HS-5 (cell line): ENCODE measurements at regions not wholly inside any gene's neighbourhood (a gene's known extent, or its start where the extent isn't known, plus 50 kb on each side); places are given as distances from the start of the nearest gene placed in this dataset.
"Not testable (repeated sequence)": the region's sequence is repeated elsewhere in the genome, so short reads cannot be mapped to it uniquely, and the experiment has no call there.

Experiments used
- DNase-seq: peaks from one replicate; pipeline ENCODE4 v3.0.0-alpha.2; 2012; ENCODE audit warnings: low read depth

- DNase-seq: no peak
Observed at GRCh38 chr12:89227774-89228173, 124.5 kb downstream of the DUSP6 start.

- DNase-seq: peak; percentile 49
Observed at GRCh38 chr12:89225808-89226411, 126.4 kb downstream of the DUSP6 start.

GRCh38 chr12:89225401-89225800 is 126.9 kb downstream of the DUSP6 start:
- DNase-seq: peak; percentile 36

- DNase-seq: not testable (repeated sequence)
Observed at GRCh38 chr12:89222580-89222979, 129.7 kb downstream of the DUSP6 start.

- DNase-seq: no peak
Observed at GRCh38 chr12:89217472-89217871, 134.8 kb downstream of the DUSP6 start.

- no peak for DNase-seq
Observed at GRCh38 chr12:89216211-89216952, 135.9 kb downstream of the DUSP6 start.

GRCh38 chr12:89215196-89215595 is 137.1 kb downstream of the DUSP6 start:
- DNase-seq: no peak

- no peak for DNase-seq
Observed at GRCh38 chr12:89213747-89214146, 138.6 kb downstream of the DUSP6 start.

- no peak for DNase-seq
Observed at GRCh38 chr12:89213139-89213538, 139.2 kb downstream of the DUSP6 start.

GRCh38 chr12:89212339-89212771 is 139.9 kb downstream of the DUSP6 start:
- no peak for DNase-seq

- DNase-seq: no peak
Observed at GRCh38 chr12:89211456-89211855, 140.8 kb downstream of the DUSP6 start.

GRCh38 chr12:89210277-89210676 is 142.0 kb downstream of the DUSP6 start:
- DNase-seq: no peak

GRCh38 chr12:89208661-89209096 is 143.6 kb downstream of the DUSP6 start:
- DNase-seq: no peak

GRCh38 chr12:89206390-89206789 is 145.9 kb downstream of the DUSP6 start:
- no peak for DNase-seq

- no peak for DNase-seq
Observed at GRCh38 chr12:89205517-89205916, 146.8 kb downstream of the DUSP6 start.

GRCh38 chr12:89203144-89203543 is 149.2 kb downstream of the DUSP6 start:
- no peak for DNase-seq

- no peak for DNase-seq
Observed at GRCh38 chr12:89200217-89200616, 152.1 kb downstream of the DUSP6 start.

- no peak for DNase-seq
Observed at GRCh38 chr12:89195470-89195869, 156.8 kb downstream of the DUSP6 start.

- DNase-seq: no peak
Observed at GRCh38 chr12:89194683-89195082, 157.6 kb downstream of the DUSP6 start.

GRCh38 chr12:89192429-89192828 is 159.9 kb downstream of the DUSP6 start:
- no peak for DNase-seq

GRCh38 chr12:89191597-89191996 is 160.7 kb downstream of the DUSP6 start:
- not testable (repeated sequence) for DNase-seq

- no peak for DNase-seq
Observed at GRCh38 chr12:89189448-89189847, 162.9 kb downstream of the DUSP6 start.

GRCh38 chr12:89187507-89187906 is 164.8 kb downstream of the DUSP6 start:
- no peak for DNase-seq

GRCh38 chr12:89185889-89186288 is 166.4 kb downstream of the DUSP6 start:
- DNase-seq: no peak
